Mononuclear cell (primary cell): ENCODE measurements at regions not wholly inside any gene's neighbourhood (a gene's known extent, or its start where the extent isn't known, plus 50 kb on each side); places are given as distances from the start of the nearest gene placed in this dataset.

Experiments used
- H3K27me3 ChIP-seq: 2 replicates; pipeline ENCODE4 v1.6.0; 2011; ENCODE audit warnings: low read length, control low read depth; ENCODE audit not compliant: insufficient read depth
- H3K4me1 ChIP-seq: 2 replicates; pipeline ENCODE4 v1.5.1; 2011; ENCODE audit warnings: mild to moderate bottlenecking, low read length, control low read depth; ENCODE audit not compliant: insufficient read depth
- H3K4me3 ChIP-seq: 2 replicates; pipeline ENCODE4 v1.5.1; 2011; ENCODE audit warnings: mild to moderate bottlenecking, low read length, moderate library complexity
- H3K9me3 ChIP-seq: 2 replicates; pipeline ENCODE4 v1.5.1; 2011; ENCODE audit warnings: low read depth, mild to moderate bottlenecking, control low read depth, low read length

DNA sequence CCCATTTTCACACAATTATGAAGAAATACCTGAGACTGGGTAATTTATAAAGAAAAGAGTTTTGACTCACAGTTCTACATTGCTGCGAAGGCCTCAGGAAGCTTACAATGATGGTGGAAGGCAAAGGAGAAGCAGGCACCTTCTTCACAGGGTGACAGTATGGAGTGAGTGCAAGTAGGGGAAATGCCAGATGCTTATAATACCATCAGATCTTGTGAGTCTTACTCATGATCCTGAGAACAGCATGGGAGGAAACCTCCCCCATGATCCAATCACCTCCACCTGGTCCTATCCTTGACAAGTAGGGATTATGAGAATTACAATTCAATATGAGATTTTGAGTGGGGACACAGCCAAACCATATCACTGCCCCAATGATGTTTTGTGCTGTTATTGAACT, 189.3 kb upstream of the CRY1 start:
- no peaks in the 10 kb centered on the region for H3K9me3 ChIP-seq
- H3K4me1 ChIP-seq = no peaks in the 10 kb centered on the region
- H3K4me3 ChIP-seq = no peak overlapping the region
- no peaks in the 10 kb centered on the region for H3K27me3 ChIP-seq

DNA sequence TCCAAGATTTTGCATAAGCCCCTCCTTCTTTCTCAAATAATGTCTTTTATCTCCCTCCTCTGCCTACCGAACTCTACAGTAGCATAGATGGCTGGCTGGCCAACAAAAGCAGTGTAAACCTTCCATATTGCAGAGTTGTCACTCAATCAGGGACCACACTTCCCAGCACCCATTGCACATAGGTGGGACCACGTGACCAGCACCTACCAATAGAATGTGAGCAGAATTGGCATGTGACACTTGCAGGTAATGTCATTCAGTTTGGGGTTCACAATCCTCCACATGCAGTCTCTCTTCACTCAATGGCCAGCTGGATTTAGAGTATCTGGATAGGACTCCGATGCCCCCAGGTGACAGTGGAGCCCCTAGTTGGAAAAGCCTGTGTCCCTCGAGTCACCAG, 190.3 kb upstream of the CRY1 start:
- H3K27me3 ChIP-seq = no peaks in the 10 kb centered on the region
- no peaks in the 10 kb centered on the region for H3K4me1 ChIP-seq
- no peaks in the 10 kb centered on the region for H3K9me3 ChIP-seq
- H3K4me3 ChIP-seq = no peak overlapping the region

DNA sequence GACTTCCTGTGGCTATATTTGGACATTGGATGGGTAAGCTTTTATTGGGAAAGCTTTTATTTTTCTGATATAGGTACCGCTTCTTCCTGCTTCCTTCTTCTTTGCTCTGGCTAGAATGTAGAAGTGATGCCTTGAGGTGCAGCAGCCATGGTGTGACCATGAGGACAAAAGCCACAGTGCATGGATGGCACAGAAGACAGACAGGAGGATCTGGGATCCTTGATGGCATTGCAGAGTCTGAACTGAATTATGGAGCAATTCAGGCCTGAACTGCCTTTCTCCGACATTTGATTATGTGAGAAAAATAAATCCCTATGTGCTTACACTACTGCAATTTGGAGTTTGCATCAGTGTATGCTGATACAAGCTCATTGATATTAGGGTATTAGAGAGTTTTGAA, 191.3 kb upstream of the CRY1 start:
- H3K9me3 ChIP-seq = no peaks in the 10 kb centered on the region
- H3K4me3 ChIP-seq = no peak overlapping the region
- no peaks in the 10 kb centered on the region for H3K4me1 ChIP-seq
- no peaks in the 10 kb centered on the region for H3K27me3 ChIP-seq

DNA sequence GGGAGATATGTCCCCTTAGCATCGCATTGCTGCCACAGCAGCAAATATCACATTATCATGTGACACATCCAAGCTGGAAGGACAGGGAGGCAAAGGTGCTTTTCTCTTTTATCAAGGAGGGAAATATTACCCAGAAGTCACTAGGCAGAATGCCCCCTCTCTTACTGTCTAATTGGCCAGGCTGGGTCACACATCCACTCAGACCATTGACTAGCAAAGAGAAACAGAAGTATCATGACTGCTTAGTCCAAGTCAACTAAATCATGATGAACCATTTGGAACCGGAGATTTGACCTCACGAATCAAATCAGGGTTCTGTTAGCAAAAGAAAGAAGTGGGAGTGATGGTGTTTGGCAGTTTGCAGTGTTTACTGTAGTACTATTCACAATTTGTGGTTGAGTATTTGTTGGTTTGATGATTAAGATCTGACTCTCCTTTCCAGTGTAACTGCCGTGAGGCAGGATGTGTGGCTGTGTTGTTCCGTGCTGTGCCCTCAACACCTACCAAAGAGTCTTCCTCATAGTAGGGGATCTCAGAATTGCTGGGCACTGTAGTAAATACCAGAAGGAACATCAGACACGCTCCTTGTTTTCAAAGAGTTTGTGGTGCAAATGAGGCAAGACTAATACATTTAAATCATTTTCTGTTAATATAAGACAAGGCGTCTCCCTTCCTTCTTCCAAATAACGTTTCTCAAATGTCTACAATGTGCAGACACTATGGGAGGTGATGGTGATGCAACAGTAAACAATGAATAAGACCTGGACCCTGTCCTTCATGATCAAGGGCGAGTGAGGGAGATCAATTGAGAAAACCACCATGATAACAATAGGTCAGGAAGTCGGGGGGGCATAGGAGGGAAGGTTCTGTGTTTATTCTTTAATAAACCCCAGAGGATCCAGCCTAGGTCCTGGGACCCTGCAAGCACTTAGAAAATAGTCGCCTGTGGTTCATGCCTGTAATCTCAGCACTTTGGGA, 194.4 kb upstream of the CRY1 start:
- no peaks in the 10 kb centered on the region for H3K9me3 ChIP-seq
- H3K4me3 ChIP-seq = no peak overlapping the region
- no peaks in the 10 kb centered on the region for H3K4me1 ChIP-seq
- no peaks in the 10 kb centered on the region for H3K27me3 ChIP-seq

DNA sequence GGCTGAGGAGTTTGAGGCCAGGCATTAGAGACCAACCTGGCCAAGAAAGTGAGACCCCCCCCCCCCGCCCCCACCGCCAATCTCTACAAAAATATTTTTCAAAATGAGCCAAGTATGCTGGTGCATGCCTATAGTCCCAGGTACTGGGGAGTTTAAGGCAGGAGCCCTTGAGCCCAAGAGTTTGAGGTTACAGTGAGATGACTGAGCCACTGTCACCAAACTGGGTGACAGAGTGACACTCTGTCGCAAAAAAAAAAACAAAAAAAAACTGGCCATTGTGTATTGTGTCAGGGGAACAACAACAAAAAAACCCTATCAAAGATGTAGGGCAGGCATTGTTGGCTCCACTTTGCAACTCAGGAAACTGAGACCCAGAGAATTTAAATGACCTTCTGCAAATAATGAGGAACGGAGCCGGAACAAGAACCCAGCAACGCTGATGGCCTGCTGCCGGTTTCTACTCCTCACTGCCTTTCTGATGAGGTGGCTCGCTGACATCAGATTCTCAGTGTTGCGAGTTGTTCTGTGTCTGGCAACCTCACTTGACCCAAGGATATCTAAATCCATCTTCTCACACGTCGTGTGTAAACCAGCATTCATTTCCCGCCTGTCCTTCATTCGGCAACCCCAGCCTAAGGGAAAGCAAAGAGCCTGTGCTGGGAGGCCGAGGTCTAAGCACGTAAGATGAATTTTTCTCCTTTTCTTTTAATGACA, 195.2 kb upstream of the CRY1 start:
- no peaks in the 10 kb centered on the region for H3K4me1 ChIP-seq
- H3K27me3 ChIP-seq = no peaks in the 10 kb centered on the region
- H3K9me3 ChIP-seq = no peaks in the 10 kb centered on the region

DNA sequence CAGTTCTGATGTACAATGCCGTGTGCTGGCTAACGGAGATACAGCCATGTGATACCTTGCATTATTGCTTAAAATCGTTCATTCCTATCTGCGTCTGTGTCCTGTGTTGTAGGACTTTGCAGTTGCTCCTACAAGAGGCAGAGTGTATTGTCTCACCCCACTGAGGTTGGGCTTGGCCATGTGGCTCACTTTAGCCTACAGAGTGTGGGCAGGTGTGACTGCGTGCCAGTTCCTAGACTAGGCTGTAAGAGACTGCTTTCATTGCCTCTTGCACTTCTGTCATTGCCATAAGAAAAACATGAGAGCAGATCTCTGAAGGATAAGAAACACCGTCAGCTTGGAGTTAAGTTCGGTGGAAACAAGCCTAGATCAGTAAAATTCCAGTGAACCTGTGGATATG, 197.7 kb upstream of the CRY1 start:
- H3K4me1 ChIP-seq = no peaks in the 10 kb centered on the region
- no peaks in the 10 kb centered on the region for H3K9me3 ChIP-seq
- no peak overlapping the region for H3K4me3 ChIP-seq
- H3K27me3 ChIP-seq = no peaks in the 10 kb centered on the region

More for the DNA sequence above, 195.2 kb upstream of the CRY1 start:
- H3K4me3 ChIP-seq = no peak overlapping the region

DNA sequence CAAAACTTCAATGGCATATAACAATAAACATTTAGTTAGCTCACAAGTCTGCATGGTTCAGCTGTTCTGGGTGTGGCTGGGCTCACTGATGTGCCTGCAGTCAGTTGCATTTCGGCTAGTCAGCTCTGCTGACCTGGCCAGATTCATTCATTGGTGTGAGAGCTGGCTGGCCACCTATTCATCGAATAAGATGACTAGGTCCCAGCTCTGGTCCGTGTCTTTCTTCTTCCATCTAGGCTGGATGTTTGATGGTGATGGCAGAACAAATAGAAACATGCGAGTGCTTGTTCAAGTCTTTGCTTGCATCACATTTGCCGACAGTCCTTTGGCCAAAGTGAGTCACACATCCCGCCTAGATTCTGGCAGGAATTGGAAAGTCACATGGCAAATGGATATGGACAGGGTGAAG, 203.3 kb upstream of the CRY1 start:
- no peak overlapping the region for H3K4me3 ChIP-seq
- H3K27me3 ChIP-seq = no peaks in the 10 kb centered on the region
- no peaks in the 10 kb centered on the region for H3K9me3 ChIP-seq
- H3K4me1 ChIP-seq = no peaks in the 10 kb centered on the region

DNA sequence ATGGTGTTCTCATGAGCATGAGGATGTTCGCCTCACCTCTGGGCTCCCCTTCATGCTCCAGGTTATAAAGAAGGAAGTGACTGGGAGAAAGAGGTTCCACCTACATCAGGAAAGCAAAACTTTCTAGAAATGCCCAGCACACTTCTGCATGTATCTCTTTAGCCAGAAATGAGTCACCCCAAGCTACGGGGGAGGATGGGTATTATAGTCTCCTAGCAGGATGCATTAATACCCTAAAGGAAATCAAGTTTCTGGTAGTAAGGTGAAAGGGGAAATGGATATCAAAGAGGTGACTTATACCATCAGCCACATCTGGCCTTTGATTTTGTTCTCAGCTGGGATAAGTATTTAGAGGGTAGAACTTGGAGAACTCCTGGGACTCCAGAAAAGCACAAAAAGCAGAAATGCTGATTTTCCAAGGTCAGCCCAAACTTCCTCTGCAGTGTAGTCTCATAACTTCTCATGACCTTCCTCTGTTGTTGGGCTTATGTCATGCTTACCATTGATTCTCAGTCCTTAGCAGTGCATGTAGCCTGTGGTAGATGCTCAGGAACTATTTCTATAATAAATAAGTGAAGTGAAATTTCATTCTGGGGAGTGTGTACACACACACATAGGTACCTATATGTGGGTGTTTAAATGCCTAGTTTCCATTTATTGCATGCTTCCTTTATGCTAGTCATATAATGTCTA, 209.4 kb upstream of the CRY1 start:
- no peak overlapping the region for H3K4me3 ChIP-seq

DNA sequence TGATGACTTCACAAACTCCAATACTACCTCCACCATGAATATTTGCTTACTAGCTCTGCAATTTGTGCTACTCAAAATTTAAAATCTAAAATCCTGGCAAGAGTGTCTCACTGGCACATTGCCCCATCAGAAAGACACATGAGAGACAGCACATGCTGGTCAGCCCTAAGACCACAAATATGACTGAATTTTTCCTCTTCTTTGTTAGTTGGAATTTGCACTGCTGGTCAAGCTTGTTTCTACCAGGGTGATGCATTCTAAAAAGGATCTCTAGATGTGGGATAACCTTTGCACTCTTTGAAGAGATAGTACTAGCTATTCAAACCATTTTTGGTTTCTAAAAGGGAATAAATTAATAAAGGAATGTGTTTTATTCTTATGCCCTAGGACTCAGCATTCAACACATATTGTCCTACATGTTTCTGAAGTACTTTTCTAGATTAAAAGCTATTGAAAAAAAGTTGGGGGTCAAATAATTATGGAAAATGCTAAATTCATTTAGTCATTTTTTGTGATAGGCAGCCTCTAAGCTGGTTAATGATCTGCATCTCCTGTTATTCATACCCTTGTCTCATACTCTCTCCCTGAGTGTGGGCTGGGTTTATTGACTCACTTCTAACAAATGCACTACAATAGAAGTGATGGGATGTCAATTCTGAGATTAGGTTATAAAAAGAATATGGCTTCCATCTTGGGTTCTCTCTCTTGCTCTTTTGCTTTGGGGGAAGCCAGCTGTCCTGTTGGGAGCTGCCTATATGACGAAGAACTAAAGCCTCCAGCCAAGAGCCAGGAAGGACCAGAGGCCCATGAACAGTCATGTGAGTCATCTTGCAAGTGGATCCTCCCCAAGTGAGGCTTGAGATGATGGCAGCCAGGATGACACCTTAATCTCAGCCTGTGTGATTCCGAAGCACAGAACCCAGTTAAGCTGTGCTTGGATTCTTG, 211.5 kb upstream of the CRY1 start:
- Histone ChIP-seq H3K4me1 (peaks cover 6% of the 10 kb centered on the region), H3K4me3 (no peak overlapping the region), H3K9me3 (no peaks in the 10 kb centered on the region), H3K27me3 (peaks cover 3% of the 10 kb centered on the region)

More for the DNA sequence above, 209.4 kb upstream of the CRY1 start:
- no peaks in the 10 kb centered on the region for H3K27me3 ChIP-seq
- no peaks in the 10 kb centered on the region for H3K9me3 ChIP-seq
- no peaks in the 10 kb centered on the region for H3K4me1 ChIP-seq

DNA sequence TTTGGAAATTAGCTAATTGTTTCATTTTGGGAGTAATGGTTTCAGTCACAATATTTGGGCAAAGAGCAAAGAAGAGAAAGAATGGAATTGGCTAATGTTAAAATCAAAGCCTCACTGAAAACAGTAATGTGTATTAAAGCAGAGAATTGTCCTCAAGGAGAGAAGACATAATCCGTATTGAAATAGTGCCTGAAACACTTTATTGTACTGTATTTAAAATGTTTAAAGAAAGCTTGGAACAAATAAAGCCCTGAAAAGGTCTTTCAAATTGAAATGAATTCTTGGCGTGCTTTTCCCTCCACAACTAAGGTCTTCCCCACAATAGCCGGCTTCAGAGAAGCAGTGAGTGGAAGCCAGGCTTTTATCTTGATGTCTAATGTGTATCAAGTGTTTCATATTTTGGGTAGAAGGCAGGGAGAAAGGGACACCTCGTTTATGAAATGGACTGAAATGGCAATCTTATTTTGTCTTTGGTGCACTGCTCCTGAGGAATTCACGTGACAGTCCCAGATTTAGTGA, 212.9 kb upstream of the CRY1 start:
- Histone ChIP-seq H3K4me3 (no peak overlapping the region), H3K27me3 (peaks cover 3% of the 10 kb centered on the region), H3K4me1 (peaks cover 6% of the 10 kb centered on the region), H3K9me3 (no peaks in the 10 kb centered on the region)

DNA sequence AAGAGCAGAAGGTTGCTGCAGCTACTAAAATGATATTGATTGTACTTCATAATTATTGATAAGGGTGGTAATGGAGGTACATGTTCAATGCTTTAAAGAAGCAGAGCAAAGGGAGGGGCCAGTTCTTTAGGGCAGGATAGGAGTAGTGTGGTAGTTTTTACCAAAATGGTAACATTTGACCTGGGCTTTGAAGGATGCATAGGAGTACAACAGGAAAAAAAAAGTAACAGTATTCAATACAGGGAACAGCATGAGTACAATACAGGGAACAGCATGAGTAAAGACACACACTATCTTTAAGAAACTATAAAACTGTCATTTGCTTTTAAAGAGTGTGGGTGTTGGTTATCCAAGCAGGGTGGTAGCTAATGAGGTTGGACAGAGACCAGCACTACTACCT, 215.0 kb upstream of the CRY1 start:
- peaks cover 10% of the 10 kb centered on the region for H3K4me1 ChIP-seq
- no peaks in the 10 kb centered on the region for H3K9me3 ChIP-seq
- peaks cover 3% of the 10 kb centered on the region for H3K27me3 ChIP-seq
- no peak overlapping the region for H3K4me3 ChIP-seq

DNA sequence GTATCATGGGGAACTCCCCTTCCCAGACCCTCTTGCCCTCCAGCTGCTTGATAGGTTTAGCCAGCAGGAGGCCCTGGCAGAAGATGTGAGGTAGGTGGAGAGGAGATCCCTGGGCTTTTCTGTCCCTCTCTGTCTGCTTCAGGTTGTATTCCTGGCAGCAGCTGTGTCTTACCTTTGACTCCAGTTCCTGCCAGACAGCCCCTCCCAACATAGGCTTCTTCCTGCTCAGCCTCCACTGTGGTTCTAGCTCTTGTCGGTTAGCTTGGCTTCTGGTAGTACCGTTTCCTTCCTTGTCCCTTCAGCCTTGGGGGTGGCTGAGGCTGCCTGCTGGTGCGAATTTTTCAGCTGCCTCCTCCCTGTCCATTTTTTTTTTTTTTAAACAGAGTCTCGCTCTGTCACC, 215.7 kb upstream of the CRY1 start:
- H3K27me3 ChIP-seq = peaks cover 3% of the 10 kb centered on the region
- H3K4me1 ChIP-seq = peaks cover 10% of the 10 kb centered on the region
- no peaks in the 10 kb centered on the region for H3K9me3 ChIP-seq
- H3K4me3 ChIP-seq = no peak overlapping the region

DNA sequence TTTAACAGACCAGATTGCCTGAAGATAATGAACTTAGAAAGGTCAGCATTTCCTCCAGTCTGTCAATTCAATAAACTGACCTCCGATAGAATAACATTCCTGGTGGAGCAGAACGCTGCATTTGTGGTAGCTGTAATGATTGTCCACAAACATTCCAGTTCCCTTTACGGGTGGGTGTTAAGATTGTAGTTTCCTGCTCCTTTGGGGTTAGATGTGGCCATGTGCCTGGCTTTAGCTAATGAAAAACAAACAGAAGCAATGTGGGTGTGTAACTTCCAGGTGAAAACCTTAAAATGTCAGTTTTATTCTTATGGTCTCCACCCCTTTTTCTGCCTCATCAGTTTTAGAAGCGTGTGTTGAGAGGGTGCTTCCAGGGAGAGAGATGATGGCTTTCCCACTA, 217.3 kb upstream of the CRY1 start:
- no peaks in the 10 kb centered on the region for H3K9me3 ChIP-seq
- H3K27me3 ChIP-seq = peaks cover 8% of the 10 kb centered on the region
- H3K4me1 ChIP-seq = peaks cover 10% of the 10 kb centered on the region
- no peak overlapping the region for H3K4me3 ChIP-seq

DNA sequence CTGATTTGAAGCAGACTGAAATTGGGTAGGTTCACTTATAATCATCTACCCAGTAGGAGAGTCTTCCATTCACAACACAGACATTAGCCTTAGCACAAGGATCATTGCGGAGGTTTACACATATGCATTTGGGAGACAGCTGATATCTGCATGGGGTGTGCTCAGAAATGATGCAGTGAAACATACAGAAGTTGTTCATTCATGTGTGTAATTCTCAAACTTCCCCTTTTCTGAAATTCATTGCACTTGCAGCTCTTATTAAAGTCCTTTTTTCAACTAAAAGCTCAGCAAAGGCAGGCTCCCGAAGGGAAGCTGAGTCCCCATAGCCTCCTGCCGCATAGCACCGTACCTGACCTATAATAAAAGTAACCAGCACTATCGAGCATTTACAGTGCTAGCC, 218.3 kb upstream of the CRY1 start:
- no peak overlapping the region for H3K4me3 ChIP-seq
- H3K4me1 ChIP-seq = peaks cover 10% of the 10 kb centered on the region
- no peaks in the 10 kb centered on the region for H3K9me3 ChIP-seq
- H3K27me3 ChIP-seq = peaks cover 8% of the 10 kb centered on the region
